Muscle layer of colon (tissue), 2 donors: ENCODE measurements at regions not wholly inside any gene's neighbourhood (a gene's known extent, or its start where the extent isn't known, plus 50 kb on each side); places are given as distances from the start of the nearest gene placed in this dataset.
"Not testable (repeated sequence)": the region's sequence is repeated elsewhere in the genome, so short reads cannot be mapped to it uniquely, and the experiment has no call there.

Experiments used
- H3K27ac ChIP-seq: one replicate; pipeline ENCODE4 v1.7.0; 2013; ENCODE audit warnings: low read depth, mild to moderate bottlenecking, low read length, moderate library complexity
- H3K27me3 ChIP-seq, 2 donors: one replicate each; pipeline ENCODE4 v1.7.0; 2013; ENCODE audit warnings: low read length in 2 of 2, mild to moderate bottlenecking in 2 of 2; ENCODE audit not compliant: insufficient read depth in 2 of 2, control insufficient read depth in 1 of 2
- H3K36me3 ChIP-seq: one replicate; pipeline ENCODE4 v1.7.0; 2013; ENCODE audit warnings: mild to moderate bottlenecking, low read length; ENCODE audit not compliant: insufficient read depth
- H3K4me1 ChIP-seq: one replicate; pipeline ENCODE4 v1.7.0; 2013; ENCODE audit warnings: mild to moderate bottlenecking, low read length; ENCODE audit not compliant: insufficient read depth
- H3K4me3 ChIP-seq, 2 donors: one replicate each; pipeline ENCODE4 v1.7.0; 2013; ENCODE audit warnings: low read length in 2 of 2, low read depth in 1 of 2, mild to moderate bottlenecking in 1 of 2, moderate library complexity in 1 of 2
- H3K9ac ChIP-seq: one replicate; pipeline ENCODE4 v1.7.0; 2013; ENCODE audit warnings: low read length
- H3K9me3 ChIP-seq: one replicate; pipeline ENCODE4 v1.7.0; 2013; ENCODE audit warnings: mild to moderate bottlenecking, low read length
- donor health status: abdominal sarcoma.
- donor health status: Adenocarcinoma of cecum.

- no peak overlapping the region for H3K4me3 ChIP-seq
- H3K9me3 ChIP-seq, result no peaks in the 10 kb centered on the region
- no peaks in the 10 kb centered on the region for H3K36me3 ChIP-seq
- no peaks in the 10 kb centered on the region for H3K27me3 ChIP-seq
- H3K27ac ChIP-seq, result no peak overlapping the region
- H3K9ac ChIP-seq, result no peak overlapping the region
- H3K4me1 ChIP-seq, result no peaks in the 10 kb centered on the region
Observed at GRCh38 chr16:87150262-87150661, 166.9 kb downstream of the C16orf95 start.

- Histone ChIP-seq H3K4me3 (no peak overlapping the region), H3K27ac (no peak overlapping the region)
Observed at GRCh38 chr16:87150681-87151280, 166.4 kb downstream of the C16orf95 start.

GRCh38 chr16:87152221-87152755, 164.9 kb downstream of the C16orf95 start:
- Histone ChIP-seq H3K27ac (no peak overlapping the region), H3K4me1 (no peaks in the 10 kb centered on the region), H3K9ac (no peak overlapping the region), H3K4me3 (no peak overlapping the region), H3K9me3 (no peaks in the 10 kb centered on the region), H3K27me3 (no peaks in the 10 kb centered on the region), H3K36me3 (no peaks in the 10 kb centered on the region)

More at GRCh38 chr16:87150681-87151280, 166.4 kb downstream of the C16orf95 start:
- Histone ChIP-seq H3K4me1 (no peaks in the 10 kb centered on the region), H3K36me3 (no peaks in the 10 kb centered on the region), H3K27me3 (no peaks in the 10 kb centered on the region), H3K9me3 (no peaks in the 10 kb centered on the region), H3K9ac (no peak overlapping the region)

- H3K9ac ChIP-seq, result no peak overlapping the region
- H3K9me3 ChIP-seq, result no peaks in the 10 kb centered on the region
- H3K4me1 ChIP-seq, result no peaks in the 10 kb centered on the region
- no peaks in the 10 kb centered on the region for H3K36me3 ChIP-seq
- no peak overlapping the region for H3K4me3 ChIP-seq
- H3K27ac ChIP-seq, result no peak overlapping the region
- no peaks in the 10 kb centered on the region for H3K27me3 ChIP-seq
Observed at GRCh38 chr16:87153326-87153725, 163.9 kb downstream of the C16orf95 start.

GRCh38 chr16:87155315-87155714, 161.9 kb downstream of the C16orf95 start:
- not testable (repeated sequence) for H3K4me3 ChIP-seq, H3K9ac ChIP-seq, H3K4me1 ChIP-seq, H3K27me3 ChIP-seq, H3K27ac ChIP-seq, H3K9me3 ChIP-seq, H3K36me3 ChIP-seq

GRCh38 chr16:87156195-87156594, 161.0 kb downstream of the C16orf95 start:
- Histone ChIP-seq H3K4me1 (no peaks in the 10 kb centered on the region), H3K9ac (no peak overlapping the region), H3K27me3 (no peaks in the 10 kb centered on the region), H3K27ac (no peak overlapping the region), H3K9me3 (no peaks in the 10 kb centered on the region), H3K36me3 (no peaks in the 10 kb centered on the region), H3K4me3 (no peak overlapping the region)

- Histone ChIP-seq H3K27me3 (peaks cover 0 to 4% of the 10 kb centered on the region in 2 donors), H3K27ac (no peak overlapping the region), H3K4me1 (no peaks in the 10 kb centered on the region), H3K4me3 (no peak overlapping the region), H3K9ac (no peak overlapping the region), H3K36me3 (no peaks in the 10 kb centered on the region), H3K9me3 (no peaks in the 10 kb centered on the region)
Observed at GRCh38 chr16:87160234-87160636, 157.0 kb downstream of the C16orf95 start.

- Histone ChIP-seq H3K4me1 (no peaks in the 10 kb centered on the region), H3K9ac (no peak overlapping the region), H3K27ac (no peak overlapping the region), H3K4me3 (no peak overlapping the region), H3K9me3 (no peaks in the 10 kb centered on the region), H3K27me3 (peaks cover 0 to 4% of the 10 kb centered on the region in 2 donors), H3K36me3 (no peaks in the 10 kb centered on the region)
Observed at GRCh38 chr16:87160701-87161337, 156.4 kb downstream of the C16orf95 start.

- not testable (repeated sequence) for H3K36me3 ChIP-seq, H3K4me1 ChIP-seq, H3K4me3 ChIP-seq, H3K9ac ChIP-seq, H3K27ac ChIP-seq, H3K27me3 ChIP-seq, H3K9me3 ChIP-seq
Observed at GRCh38 chr16:87161410-87161809, 155.8 kb downstream of the C16orf95 start.

- Histone ChIP-seq H3K36me3 (no peaks in the 10 kb centered on the region), H3K9me3 (no peaks in the 10 kb centered on the region), H3K4me1 (no peaks in the 10 kb centered on the region), H3K27me3 (peaks cover 0 to 4% of the 10 kb centered on the region in 2 donors), H3K27ac (no peak overlapping the region), H3K9ac (no peak overlapping the region), H3K4me3 (no peak overlapping the region)
Observed at GRCh38 chr16:87161822-87162676, 155.1 kb downstream of the C16orf95 start.

GRCh38 chr16:87162799-87163198, 154.4 kb downstream of the C16orf95 start:
- not testable (repeated sequence) for H3K9ac ChIP-seq, H3K9me3 ChIP-seq, H3K36me3 ChIP-seq, H3K27me3 ChIP-seq, H3K27ac ChIP-seq, H3K4me1 ChIP-seq, H3K4me3 ChIP-seq
